OCI-LY7 (cell line): ENCODE measurements at regions not wholly inside any gene's neighbourhood (a gene's known extent, or its start where the extent isn't known, plus 50 kb on each side); places are given as distances from the start of the nearest gene placed in this dataset.
"Not testable (repeated sequence)": the region's sequence is repeated elsewhere in the genome, so short reads cannot be mapped to it uniquely, and the experiment has no call there.

Experiments
- BruUV-seq: library from RNA; stranded (reverse); fragments of 400-500 nt; replicated peaks from 2 replicates; lab custom pipeline; 2021; lab: Mats Ljungman, UMichigan
- CTCF ChIA-PET: fragments of 300-600 bp; sonication (Branson Sonifier 250); formaldehyde crosslinking; loops from one replicate; lab custom pipeline; 2022; ENCODE audit warnings: antibody characterized with exemption; ENCODE audit not compliant: unreplicated experiment; lab: Charles Lee
- POLR2A ChIA-PET: fragments of 300-600 bp; sonication (Branson Sonifier 250); formaldehyde crosslinking; loops from one replicate; lab custom pipeline; 2022; ENCODE audit warnings: antibody characterized with exemption; lab: Charles Lee
- DNase-seq: peaks from one replicate; pipeline ENCODE4 v3.0.0-alpha.2; 2015; ENCODE audit warnings: low spot score
- H2AFZ ChIP-seq: fragments of 200-600 bp; sonication (generic), shearing (Covaris generic); 2 replicates; pipeline ENCODE4 v1.6.1; 2014; ENCODE audit warnings: mild to moderate bottlenecking, antibody characterized with exemption, low read length, moderate library complexity
- H3K27ac ChIP-seq: fragments of 200-600 bp; sonication (generic); 2 replicates; pipeline ENCODE4 v1.5.1; 2014; ENCODE audit warnings: mixed run types, low read depth, mild to moderate bottlenecking, moderate library complexity, low read length, inconsistent platforms; ENCODE audit not compliant: poor library complexity, severe bottlenecking
- H3K36me3 ChIP-seq: fragments of 200-600 bp; sonication (generic); 2 replicates; pipeline ENCODE4 v1.6.1; 2014; ENCODE audit warnings: mild to moderate bottlenecking, antibody characterized with exemption, low read length, moderate library complexity, mixed read lengths; ENCODE audit not compliant: insufficient read depth
- H3K4me1 ChIP-seq: fragments of 200-600 bp; sonication (generic); 2 replicates; pipeline ENCODE4 v1.5.1; 2014; ENCODE audit warnings: mild to moderate bottlenecking, low read length; ENCODE audit not compliant: insufficient read depth, poor library complexity, severe bottlenecking
- H3K4me2 ChIP-seq: fragments of 200-600 bp; sonication (generic); 2 replicates; pipeline ENCODE4 v1.6.1; 2014; ENCODE audit warnings: mild to moderate bottlenecking, low read length
- H3K4me3 ChIP-seq: fragments of 200-600 bp; sonication (generic); 2 replicates; pipeline ENCODE4 v1.5.1; 2014; ENCODE audit warnings: mild to moderate bottlenecking, low read depth, low read length; ENCODE audit not compliant: poor library complexity, severe bottlenecking
- H3K79me2 ChIP-seq: fragments of 200-600 bp; sonication (generic); 2 replicates; pipeline ENCODE4 v1.6.1; 2016; ENCODE audit warnings: low read depth, mild to moderate bottlenecking, low read length, moderate library complexity, mixed read lengths; ENCODE audit not compliant: insufficient read depth
- H3K9me2 ChIP-seq: fragments of 200-600 bp; sonication (generic); 2 replicates; pipeline ENCODE4 v1.6.1; 2016; ENCODE audit warnings: mild to moderate bottlenecking, low read length, mixed read lengths; ENCODE audit not compliant: insufficient read depth
- H3K9me3 ChIP-seq: fragments of 200-600 bp; sonication (generic); 2 replicates; pipeline ENCODE4 v1.6.1; 2014; ENCODE audit warnings: mild to moderate bottlenecking, mixed run types, low read length, mixed read lengths
- H4K20me1 ChIP-seq: fragments of 200-600 bp; sonication (generic); 2 replicates; pipeline ENCODE4 v1.6.1; 2014; ENCODE audit warnings: mild to moderate bottlenecking, antibody characterized with exemption, low read length, moderate library complexity, mixed read lengths; ENCODE audit not compliant: insufficient read depth
- EZH2phosphoT487 ChIP-seq: fragments of 200-600 bp; sonication (generic); IDR thresholded peaks from 2 replicates; pipeline ENCODE4 v1.6.1; 2018; ENCODE audit warnings: low read depth, borderline replicate concordance, mild to moderate bottlenecking, mixed run types, antibody characterized with exemption, low read length, moderate library complexity, mixed read lengths
- intact Hi-C: fragments of 100-400 bp; cut with micrococcal nuclease; formaldehyde crosslinking; loops from one replicate; pipeline ENCODE4 v1.10.0; 2022; ENCODE audit not compliant: unreplicated experiment
- TF ChIP-seq, protein P1 (sequence below): fragments of 200-600 bp; sonication (generic); conservative IDR thresholded peaks from 2 replicates; pipeline ENCODE4 v1.5.1; 2014; ENCODE audit warnings: mild to moderate bottlenecking, antibody characterized with exemption, low read length, moderate library complexity, mixed read lengths

DNA sequence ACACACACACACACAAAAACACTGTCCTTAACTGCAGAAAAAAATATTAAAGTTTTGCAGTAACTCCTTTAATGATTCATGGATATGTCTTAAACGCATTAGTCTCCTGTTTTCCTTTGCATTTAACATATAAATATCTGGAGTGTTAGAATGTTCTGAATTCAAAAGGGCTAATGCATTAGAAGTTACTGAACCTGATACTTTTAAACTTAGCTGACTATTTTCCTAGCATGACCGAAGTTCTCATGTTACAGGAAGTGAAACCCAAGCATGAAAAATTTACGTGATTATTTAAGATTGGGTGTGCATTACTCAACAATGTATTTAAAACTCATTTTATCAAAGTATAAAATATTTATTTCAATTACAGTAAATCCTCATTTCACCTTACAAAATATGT lies 791.2 kb downstream of the FLRT2 start:
- Histone ChIP-seq H3K36me3 (no peaks in the 10 kb centered on the region), H3K4me2 (no peak overlapping the region; the same call in 1 of the 2 replicates), H4K20me1 (no peaks in the 10 kb centered on the region), H3K4me1 (peaks cover 6% of the 10 kb centered on the region), H3K27ac (no peak overlapping the region), H2AFZ (peak overlapping the region; percentile 88), H3K9me2 (no peaks in the 10 kb centered on the region), H3K4me3 (no peak overlapping the region), H3K79me2 (no peaks in the 10 kb centered on the region), H3K9me3 (0 out of 2 replicates have a peak, but pooled peaks cover 5% of the 10 kb centered on the region)
- intact Hi-C loops = no loop called here
- ChIA-PET CTCF (no interaction called here), POLR2A (no interaction called here)
- DNase-seq = peak; percentile 16
- no TSS peak for BruUV-seq
- TF ChIP-seq EZH2phosphoT487 = no peak
- TF ChIP-seq, protein P1, sequence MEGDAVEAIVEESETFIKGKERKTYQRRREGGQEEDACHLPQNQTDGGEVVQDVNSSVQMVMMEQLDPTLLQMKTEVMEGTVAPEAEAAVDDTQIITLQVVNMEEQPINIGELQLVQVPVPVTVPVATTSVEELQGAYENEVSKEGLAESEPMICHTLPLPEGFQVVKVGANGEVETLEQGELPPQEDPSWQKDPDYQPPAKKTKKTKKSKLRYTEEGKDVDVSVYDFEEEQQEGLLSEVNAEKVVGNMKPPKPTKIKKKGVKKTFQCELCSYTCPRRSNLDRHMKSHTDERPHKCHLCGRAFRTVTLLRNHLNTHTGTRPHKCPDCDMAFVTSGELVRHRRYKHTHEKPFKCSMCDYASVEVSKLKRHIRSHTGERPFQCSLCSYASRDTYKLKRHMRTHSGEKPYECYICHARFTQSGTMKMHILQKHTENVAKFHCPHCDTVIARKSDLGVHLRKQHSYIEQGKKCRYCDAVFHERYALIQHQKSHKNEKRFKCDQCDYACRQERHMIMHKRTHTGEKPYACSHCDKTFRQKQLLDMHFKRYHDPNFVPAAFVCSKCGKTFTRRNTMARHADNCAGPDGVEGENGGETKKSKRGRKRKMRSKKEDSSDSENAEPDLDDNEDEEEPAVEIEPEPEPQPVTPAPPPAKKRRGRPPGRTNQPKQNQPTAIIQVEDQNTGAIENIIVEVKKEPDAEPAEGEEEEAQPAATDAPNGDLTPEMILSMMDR = no peak

- H3K9me3 ChIP-seq, H3K9me2 ChIP-seq, H3K27ac ChIP-seq, BruUV-seq, H2AFZ ChIP-seq, H3K4me1 ChIP-seq, H3K4me2 ChIP-seq, H3K36me3 ChIP-seq, CTCF ChIA-PET, H3K4me3 ChIP-seq, POLR2A ChIA-PET, H3K79me2 ChIP-seq, H4K20me1 ChIP-seq, DNase-seq, intact Hi-C loops: not testable (repeated sequence)
Measured at GRCh38 chr14:86312154-86312665, 782.3 kb downstream of the FLRT2 start.

- no TSS peak for BruUV-seq
- Histone ChIP-seq H4K20me1 (no peaks in the 10 kb centered on the region), H2AFZ (no peak overlapping the region), H3K27ac (no peak overlapping the region), H3K79me2 (no peaks in the 10 kb centered on the region), H3K9me2 (no peaks in the 10 kb centered on the region), H3K36me3 (no peaks in the 10 kb centered on the region), H3K9me3 (no peaks in the 10 kb centered on the region), H3K4me1 (no peaks in the 10 kb centered on the region), H3K4me3 (no peak overlapping the region), H3K4me2 (no peak overlapping the region)
- POLR2A ChIA-PET = no interaction called here
- TF ChIP-seq, protein P1 = no peak
- no peak for TF ChIP-seq EZH2phosphoT487
- CTCF ChIA-PET = no interaction called here
- no peak for DNase-seq
- intact Hi-C loops = no loop called here
Measured at GRCh38 chr14:86311151-86311550, 781.2 kb downstream of the FLRT2 start.
